NCI-H345 treated with DMSO at 0.1 percent for 48 hours (cell line): ENCODE measurements at regions not wholly inside any gene's neighbourhood (a gene's known extent, or its start where the extent isn't known, plus 50 kb on each side); places are given as distances from the start of the nearest gene placed in this dataset.

Experiments used
- DNase-seq: peaks from one replicate; lab custom pipeline; 2025; ENCODE audit not compliant: unreplicated experiment; lab: John Stamatoyannopoulos, UW

- no peak for DNase-seq
Measured at GRCh38 chr13:82848766-82849165, 1033.5 kb downstream of the SLITRK1 start.

GRCh38 chr13:82847595-82847994 is 1034.7 kb downstream of the SLITRK1 start:
- DNase-seq, result no peak

DNA sequence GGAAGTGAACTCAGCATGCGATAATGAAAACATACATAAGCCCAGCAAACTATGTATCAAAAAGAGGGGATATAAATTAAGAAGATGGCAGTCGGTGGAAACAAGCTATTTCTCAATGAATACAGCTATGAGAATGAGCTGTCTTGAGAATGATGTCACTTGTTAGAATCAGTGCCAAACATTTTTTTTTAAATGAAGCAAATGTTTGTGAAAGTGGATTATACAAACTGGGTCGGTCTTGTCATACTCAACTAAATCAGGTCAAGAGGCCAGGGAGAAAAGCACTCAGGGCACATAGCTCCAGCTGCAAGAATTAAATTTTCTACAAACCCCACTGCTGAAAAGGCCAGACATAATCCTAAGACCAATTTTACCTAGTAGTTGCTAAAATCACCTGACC is 1048.4 kb downstream of the SLITRK1 start:
- DNase-seq, result no peak

DNA sequence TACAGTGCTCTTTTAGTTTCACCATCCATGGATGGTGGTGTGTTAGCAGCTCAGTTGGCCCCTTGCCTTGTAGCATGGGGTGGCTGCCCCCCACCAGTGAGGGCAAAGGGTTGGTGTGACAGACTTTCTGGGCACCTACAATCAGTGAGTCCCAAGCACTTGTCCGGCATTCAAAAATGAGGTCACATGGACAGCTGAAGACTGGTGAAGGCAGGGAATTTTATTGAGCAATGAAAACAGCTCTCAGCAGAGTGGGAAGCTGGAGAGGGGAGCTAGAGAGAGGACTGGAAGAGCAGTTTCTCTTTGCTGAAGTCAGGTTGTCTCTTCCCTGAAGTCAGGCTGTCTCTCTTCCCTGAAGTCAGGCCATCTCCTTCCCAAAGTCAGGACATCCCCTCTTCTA is 1053.2 kb downstream of the SLITRK1 start:
- DNase-seq, result no peak

- no peak for DNase-seq
Measured at GRCh38 chr13:82827724-82828123, 1054.5 kb downstream of the SLITRK1 start.

DNA sequence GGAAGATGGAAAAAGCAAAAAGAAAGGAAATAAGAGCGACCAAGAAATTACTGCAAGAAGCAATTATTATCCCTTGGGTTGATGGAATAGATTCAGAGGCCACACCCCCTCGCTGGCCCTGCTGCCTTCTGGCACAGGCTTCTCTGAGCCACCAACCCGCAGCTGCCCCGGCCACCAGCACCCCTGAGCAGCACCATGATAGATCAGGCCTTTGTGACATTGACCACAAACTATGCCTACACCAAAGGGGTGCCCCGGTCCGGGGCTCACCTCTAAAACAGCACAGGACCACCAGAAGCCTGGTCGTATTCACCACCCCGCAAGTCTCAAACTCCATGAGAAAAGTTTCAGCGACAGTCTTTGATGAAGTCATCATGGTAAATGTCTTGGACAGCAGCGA is 1059.3 kb downstream of the SLITRK1 start:
- no peak for DNase-seq

DNA sequence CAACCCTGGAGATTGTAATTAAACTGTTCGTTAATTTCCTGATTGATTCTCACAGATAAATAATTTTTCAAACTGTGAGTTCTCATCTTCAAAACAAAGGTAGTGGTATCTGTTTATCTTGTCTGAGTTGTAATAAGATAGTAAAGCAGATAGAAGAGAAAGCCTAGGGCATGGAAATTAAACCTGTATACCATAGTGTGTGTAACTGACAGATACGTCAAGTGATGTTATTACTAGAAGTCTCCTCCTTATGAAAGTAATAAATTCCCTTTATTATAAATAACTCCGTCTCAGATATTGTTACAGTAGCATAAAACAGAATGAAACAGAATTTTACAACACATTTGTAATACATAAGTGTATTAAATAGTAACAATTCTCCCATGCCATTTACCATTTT is 1065.1 kb downstream of the SLITRK1 start:
- no peak for DNase-seq

DNA sequence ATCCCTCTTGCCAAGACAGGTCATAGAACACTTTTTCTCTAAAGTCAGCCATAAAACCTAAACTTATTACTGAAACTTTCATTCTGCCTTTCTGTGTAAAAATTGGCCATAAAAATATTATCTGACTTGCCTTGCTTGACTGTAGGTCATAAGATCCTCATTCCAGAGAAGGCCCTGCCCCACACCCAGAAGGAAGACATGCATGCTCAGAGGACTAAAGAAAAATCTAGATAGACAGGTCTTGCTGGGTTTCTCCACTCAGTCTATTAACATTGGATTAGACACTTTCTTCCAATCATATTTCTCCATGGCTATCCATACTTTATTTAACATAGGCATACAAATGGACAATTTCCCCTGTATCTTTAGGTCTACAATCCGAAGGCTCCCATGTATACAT is 1066.5 kb downstream of the SLITRK1 start:
- DNase-seq, result no peak

GRCh38 chr13:82803341-82803740 is 1078.9 kb downstream of the SLITRK1 start:
- no peak for DNase-seq

GRCh38 chr13:82802528-82802927 is 1079.7 kb downstream of the SLITRK1 start:
- no peak for DNase-seq

DNA sequence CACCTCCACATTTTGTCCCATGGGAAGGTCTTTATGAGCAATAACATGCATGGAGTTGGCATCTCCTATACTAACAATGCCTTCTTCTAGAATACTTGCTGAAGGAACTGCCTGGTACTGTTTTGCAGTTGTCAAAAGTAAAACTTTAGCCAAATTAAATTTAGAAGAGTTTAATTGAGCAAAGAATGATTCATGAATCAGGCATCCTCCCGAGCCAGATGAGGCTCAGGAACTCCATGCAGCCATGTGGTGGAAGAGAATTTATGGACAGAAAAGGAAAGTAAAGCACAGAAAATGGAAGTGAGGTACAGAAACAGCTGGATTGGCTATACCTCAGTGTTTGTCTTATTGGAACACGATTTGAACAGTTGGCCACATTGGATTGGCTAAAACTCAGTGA is 1081.9 kb downstream of the SLITRK1 start:
- no peak for DNase-seq

- DNase-seq, result no peak
Measured at GRCh38 chr13:82797876-82798275, 1084.4 kb downstream of the SLITRK1 start.

DNA sequence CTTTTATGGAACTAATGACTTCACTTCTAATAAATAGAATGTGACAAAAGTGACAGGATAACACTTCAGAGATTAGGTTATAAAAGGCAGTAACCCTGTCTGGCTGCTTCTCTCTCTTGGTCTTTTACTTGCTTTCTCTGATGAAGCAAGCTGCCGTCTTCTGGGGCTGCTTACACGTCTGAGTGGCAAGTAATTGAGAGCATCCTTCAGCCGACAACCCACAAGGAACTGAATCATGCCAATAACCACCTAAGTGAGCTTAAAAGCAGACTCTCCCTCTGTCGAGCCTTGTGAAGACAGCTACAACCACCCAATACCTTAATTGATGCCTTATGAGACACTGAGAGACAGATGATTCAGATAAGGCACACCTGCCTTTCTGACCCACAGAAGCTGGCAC is 1091.2 kb downstream of the SLITRK1 start:
- no peak for DNase-seq

- DNase-seq, result no peak
Measured at GRCh38 chr13:82772816-82773215, 1109.5 kb downstream of the SLITRK1 start.

- DNase-seq, result no peak
Measured at GRCh38 chr13:82766732-82767321, 1115.4 kb downstream of the SLITRK1 start.

- DNase-seq, result no peak
Measured at GRCh38 chr13:82758044-82758443, 1124.2 kb downstream of the SLITRK1 start.

GRCh38 chr13:82751206-82751605 is 1131.1 kb downstream of the SLITRK1 start:
- DNase-seq, result no peak

DNA sequence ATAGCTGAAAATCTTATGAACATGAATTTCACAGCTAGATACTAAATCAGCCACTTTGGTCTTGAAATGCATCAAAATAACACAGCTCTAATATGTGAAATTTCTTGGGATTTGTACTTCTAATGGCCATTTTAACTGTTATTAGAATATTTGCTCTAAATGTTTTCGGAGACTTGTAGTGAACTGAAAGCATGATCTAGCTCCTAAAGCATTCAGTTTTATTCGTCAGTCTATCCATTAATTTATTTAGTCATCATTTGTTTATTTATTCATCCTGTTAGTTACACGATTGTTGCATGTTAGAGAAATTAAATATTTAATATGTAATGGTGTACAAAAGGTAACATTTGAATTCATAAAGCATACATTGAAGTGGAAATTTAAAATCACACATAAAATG is 1132.7 kb downstream of the SLITRK1 start:
- DNase-seq, result no peak

DNA sequence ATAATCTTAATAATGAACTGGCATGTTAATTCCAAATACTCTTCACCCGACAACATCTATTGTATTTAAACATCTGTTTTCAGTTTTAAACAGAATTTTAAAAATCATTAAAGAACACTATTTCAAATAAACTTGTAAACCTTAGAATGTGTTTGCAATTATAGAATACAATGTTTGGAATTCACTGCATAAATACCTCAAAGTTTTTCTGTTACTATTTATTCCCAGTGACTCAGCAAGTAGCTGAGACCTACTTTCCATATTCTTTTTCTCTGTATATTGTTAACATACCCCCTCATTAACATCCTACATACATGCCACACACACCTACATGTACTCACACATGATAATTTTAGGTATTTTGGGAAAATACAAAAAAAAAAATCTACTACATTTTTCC is 1134.3 kb downstream of the SLITRK1 start:
- no peak for DNase-seq

- no peak for DNase-seq
Measured at GRCh38 chr13:82747291-82747690, 1135.0 kb downstream of the SLITRK1 start.

GRCh38 chr13:82740442-82740841 is 1141.8 kb downstream of the SLITRK1 start:
- DNase-seq, result no peak

DNA sequence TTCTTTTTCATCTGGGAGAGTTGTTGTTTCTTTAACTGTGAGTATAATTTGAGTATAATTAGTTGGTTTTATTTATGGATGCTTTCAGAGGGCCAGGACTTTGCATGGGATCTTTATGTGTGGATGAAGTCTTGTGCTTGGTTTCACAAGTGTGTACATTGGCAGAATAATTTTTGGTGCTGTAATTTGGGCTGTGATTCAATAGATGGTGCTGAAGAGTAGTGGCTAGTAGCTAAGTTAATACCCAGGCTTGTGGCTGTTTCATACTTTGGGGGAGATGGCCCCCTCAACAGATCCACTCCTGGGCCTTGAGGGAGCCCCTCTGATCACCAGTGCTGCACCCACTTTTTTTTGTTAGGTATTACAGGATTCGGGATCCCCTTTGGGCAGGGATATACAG is 1142.4 kb downstream of the SLITRK1 start:
- DNase-seq, result no peak

DNA sequence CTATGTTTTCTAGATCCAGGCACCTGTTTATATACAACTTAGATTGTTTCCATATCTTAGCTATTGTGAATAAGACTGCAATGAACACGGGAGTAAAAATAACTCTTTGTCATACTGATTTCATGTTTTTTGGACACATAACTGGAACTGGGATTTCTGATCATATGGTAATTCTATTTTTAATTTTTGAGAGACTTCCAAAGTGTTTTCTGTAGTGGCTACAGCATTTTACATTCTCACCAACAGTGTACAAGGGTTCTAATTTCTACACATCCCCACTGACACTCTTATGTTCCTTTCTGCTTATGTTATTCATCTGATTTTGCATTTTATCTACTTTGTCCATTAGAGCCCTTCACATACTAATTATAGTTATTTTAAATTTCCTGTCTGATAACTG is 1152.9 kb downstream of the SLITRK1 start:
- no peak for DNase-seq

DNA sequence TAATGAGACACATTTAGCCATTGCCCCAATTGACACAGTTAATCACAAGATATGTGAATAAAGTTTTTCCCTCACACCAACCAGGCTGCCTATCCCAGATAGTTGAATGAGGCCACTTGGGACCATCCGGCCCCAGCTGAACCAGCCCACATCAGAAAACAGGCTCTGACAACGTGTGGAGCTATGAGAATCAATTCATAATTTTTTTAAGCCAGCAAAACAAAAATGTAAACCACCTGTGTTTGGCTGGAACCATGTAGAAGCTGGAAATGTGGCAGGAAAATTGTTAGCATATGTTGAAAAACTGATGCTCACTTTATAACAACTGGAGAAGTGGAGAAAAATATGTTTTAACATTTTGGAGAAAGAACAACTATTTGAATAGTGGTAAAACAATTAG is 1161.3 kb downstream of the SLITRK1 start:
- no peak for DNase-seq
